ENCODE measurements at regions not wholly inside any gene's neighbourhood (a gene's known extent, or its start where the extent isn't known, plus 50 kb on each side); places are given as distances from the start of the nearest gene placed in this dataset.

DNA sequence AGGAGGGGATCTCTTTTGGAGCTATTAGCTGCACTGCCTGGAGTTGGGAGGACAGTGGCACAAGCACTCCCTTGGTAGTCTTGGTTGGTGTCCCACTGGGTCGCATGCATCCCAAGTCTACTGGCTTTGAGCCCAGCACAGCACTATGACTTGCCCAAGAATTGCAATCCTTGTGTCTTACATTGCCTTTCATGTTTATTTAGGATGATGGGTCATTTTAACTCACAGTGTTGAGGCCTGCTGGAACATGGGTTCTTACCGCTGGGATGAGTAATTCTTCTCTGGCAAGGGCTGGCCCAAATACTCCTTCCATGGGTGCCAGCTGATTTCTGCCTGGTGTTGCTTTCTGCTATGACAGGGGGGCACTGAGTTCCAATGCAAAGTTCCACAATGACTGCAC lies 185.5 kb downstream of the TEX13C start:
- WGBS (ENCODE audit: low lambda C conversion rate) = 0% methylated on average over 2 of the region's 2 CpGs
- no TSS peak for BruUV-seq (replicated peaks)
- Histone ChIP-seq H3K9ac (ENCODE audit: insufficient read depth, low read depth, low read length) (no peak overlapping the region), H3K4me2 (ENCODE audit: low read depth, low read length) (no peak overlapping the region), H3K79me2 (ENCODE audit: insufficient read depth, low read length) (no peaks in the 10 kb centered on the region), H3K36me3 (replicated peaks in 1 of 2; ENCODE audit: control insufficient read depth in 1 of 2, insufficient read depth in 2 of 2, low read length in 2 of 2) (no peaks in the 10 kb centered on the region), H4K20me1 (ENCODE audit: insufficient read depth, low read length) (no peaks in the 10 kb centered on the region), H3K27ac (ENCODE audit: extremely low read length, insufficient read depth, low read length) (no peak overlapping the region), H3K4me1 (ENCODE audit: insufficient read depth, low read length) (no peaks in the 10 kb centered on the region), H3K4me3 (replicated peaks in 1 of 3; ENCODE audit: insufficient read depth in 1 of 3, low read depth in 2 of 3, low read length in 3 of 3) (no peak overlapping the region), H2AFZ (ENCODE audit: low read length) (no peak overlapping the region), H3K9me3 (ENCODE audit: low read length) (peaks cover 46% of the 10 kb centered on the region), H3K27me3 (ENCODE audit: control insufficient read depth in 1 of 2, insufficient read depth in 2 of 2, low read length in 2 of 2) (no peaks in the 10 kb centered on the region)
- DNase-seq (ENCODE audit: low spot score) = no peak
- TF ChIP-seq PAX8 (CRISPR knock-in tag; IDR thresholded peaks at IDR 0.05; ENCODE audit: borderline replicate concordance) = no peak
- no peak for TF ChIP-seq ZNF891 (CRISPR knock-in tag; IDR thresholded peaks at IDR 0.05)
- no peak for TF ChIP-seq JDP2 (CRISPR knock-in tag; IDR thresholded peaks at IDR 0.05; ENCODE audit: borderline replicate concordance)
- TF ChIP-seq FOXO4 (CRISPR knock-in tag; conservative IDR thresholded peaks at IDR 0.05) = no peak
- no peak for TF ChIP-seq HCFC1 (IDR thresholded peaks at IDR 0.05; ENCODE audit: low read depth, low read length)
- TF ChIP-seq TBL1XR1 (IDR thresholded peaks at IDR 0.05; ENCODE audit: borderline replicate concordance, low read length, partially characterized antibody) = no peak
- TF ChIP-seq PAWR (CRISPR knock-in tag; IDR thresholded peaks at IDR 0.05; ENCODE audit: borderline replicate concordance) = no peak
- no peak for TF ChIP-seq CBX1 (IDR thresholded peaks at IDR 0.05; ENCODE audit: low read depth)
- TF ChIP-seq ZNF253 (CRISPR knock-in tag; IDR thresholded peaks at IDR 0.05; ENCODE audit: borderline replicate concordance) = no peak
- no peak for TF ChIP-seq ARNTL (CRISPR knock-in tag; IDR thresholded peaks at IDR 0.05)
- TF ChIP-seq DRAP1 (CRISPR knock-in tag; IDR thresholded peaks at IDR 0.05) = no peak
- TF ChIP-seq, protein P1, sequence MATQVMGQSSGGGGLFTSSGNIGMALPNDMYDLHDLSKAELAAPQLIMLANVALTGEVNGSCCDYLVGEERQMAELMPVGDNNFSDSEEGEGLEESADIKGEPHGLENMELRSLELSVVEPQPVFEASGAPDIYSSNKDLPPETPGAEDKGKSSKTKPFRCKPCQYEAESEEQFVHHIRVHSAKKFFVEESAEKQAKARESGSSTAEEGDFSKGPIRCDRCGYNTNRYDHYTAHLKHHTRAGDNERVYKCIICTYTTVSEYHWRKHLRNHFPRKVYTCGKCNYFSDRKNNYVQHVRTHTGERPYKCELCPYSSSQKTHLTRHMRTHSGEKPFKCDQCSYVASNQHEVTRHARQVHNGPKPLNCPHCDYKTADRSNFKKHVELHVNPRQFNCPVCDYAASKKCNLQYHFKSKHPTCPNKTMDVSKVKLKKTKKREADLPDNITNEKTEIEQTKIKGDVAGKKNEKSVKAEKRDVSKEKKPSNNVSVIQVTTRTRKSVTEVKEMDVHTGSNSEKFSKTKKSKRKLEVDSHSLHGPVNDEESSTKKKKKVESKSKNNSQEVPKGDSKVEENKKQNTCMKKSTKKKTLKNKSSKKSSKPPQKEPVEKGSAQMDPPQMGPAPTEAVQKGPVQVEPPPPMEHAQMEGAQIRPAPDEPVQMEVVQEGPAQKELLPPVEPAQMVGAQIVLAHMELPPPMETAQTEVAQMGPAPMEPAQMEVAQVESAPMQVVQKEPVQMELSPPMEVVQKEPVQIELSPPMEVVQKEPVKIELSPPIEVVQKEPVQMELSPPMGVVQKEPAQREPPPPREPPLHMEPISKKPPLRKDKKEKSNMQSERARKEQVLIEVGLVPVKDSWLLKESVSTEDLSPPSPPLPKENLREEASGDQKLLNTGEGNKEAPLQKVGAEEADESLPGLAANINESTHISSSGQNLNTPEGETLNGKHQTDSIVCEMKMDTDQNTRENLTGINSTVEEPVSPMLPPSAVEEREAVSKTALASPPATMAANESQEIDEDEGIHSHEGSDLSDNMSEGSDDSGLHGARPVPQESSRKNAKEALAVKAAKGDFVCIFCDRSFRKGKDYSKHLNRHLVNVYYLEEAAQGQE (IDR thresholded peaks at IDR 0.05; ENCODE audit: borderline replicate concordance in 1 of 2, low read depth in 1 of 2, low read length in 2 of 2) = no peak
- TF ChIP-seq ZNF552 (CRISPR knock-in tag; IDR thresholded peaks at IDR 0.05; ENCODE audit: borderline replicate concordance) = no peak
- no peak for TF ChIP-seq HMG20A (CRISPR knock-in tag; IDR thresholded peaks at IDR 0.05; ENCODE audit: borderline replicate concordance)
- no peak for TF ChIP-seq FOXP1 (IDR thresholded peaks at IDR 0.05)
- no peak for TF ChIP-seq FOXP1 (CRISPR knock-in tag; IDR thresholded peaks at IDR 0.05)
- TF ChIP-seq NCOA5 (CRISPR knock-in tag; IDR thresholded peaks at IDR 0.05) = no peak
- TF ChIP-seq MATR3 (CRISPR knock-in tag; IDR thresholded peaks at IDR 0.05) = no peak
- TF ChIP-seq RXRA (CRISPR knock-in tag; IDR thresholded peaks at IDR 0.05) = no peak
- no peak for TF ChIP-seq ZFY (CRISPR knock-in tag; IDR thresholded peaks at IDR 0.05)
- intact Hi-C loops (cut with micrococcal nuclease; ENCODE audit: unreplicated experiment) = no loop called here
- no peak for ATAC-seq
- in situ Hi-C loops (cut with HindIII; ENCODE audit: extremely low pct_ligation_motif_present, low pct_unique_long_range_greater_than_20kb) = no loop called here
- ChIA-PET CTCF (ENCODE audit: low intra/inter-chr PET ratio, low total read pairs) (no interaction called here), POLR2A (no interaction called here)
- no peak for FAIRE-seq
